GM23338 (cell line): ENCODE measurements at regions not wholly inside any gene's neighbourhood (a gene's known extent, or its start where the extent isn't known, plus 50 kb on each side); places are given as distances from the start of the nearest gene placed in this dataset.

Experiments
- CTCF ChIP-seq, 2 experiments: fragments of 200-600 bp in 1 of 2; sonication (generic) in 1 of 2; conservative IDR thresholded peaks; 2 replicates each; pipeline versions ENCODE4 v1.5.1 to v1.6.1; 2016 to 2017; ENCODE audit warnings: antibody characterized with exemption in 2 of 2, low read depth in 2 of 2, mild to moderate bottlenecking in 2 of 2, moderate library complexity in 1 of 2
- ETS1 ChIP-seq: IDR thresholded peaks from 2 replicates; pipeline ENCODE4 v1.6.1; 2016; ENCODE audit warnings: antibody characterized with exemption
- EZH2 ChIP-seq: fragments of 200-600 bp; sonication (generic); IDR thresholded peaks from one replicate; pipeline ENCODE4 v1.8.0; 2017; ENCODE audit warnings: antibody characterized with exemption, mild to moderate bottlenecking, low read depth; ENCODE audit not compliant: unreplicated experiment
- EZH2phosphoT487 ChIP-seq: fragments of 200-600 bp; sonication (generic); IDR thresholded peaks from one replicate; pipeline ENCODE4 v1.8.1; 2018; ENCODE audit warnings: antibody characterized with exemption; ENCODE audit not compliant: unreplicated experiment
- POLR2AphosphoS5 ChIP-seq: IDR thresholded peaks from 2 replicates; pipeline ENCODE4 v1.6.1; 2016; ENCODE audit warnings: antibody characterized with exemption, low read depth
- STAT1 ChIP-seq: IDR thresholded peaks from one replicate; pipeline ENCODE4 v1.6.1; 2016; ENCODE audit warnings: antibody characterized with exemption; ENCODE audit not compliant: unreplicated experiment
- ZNF331 ChIP-seq: fragments of 250-450 bp; sonication (Bioruptor Pico); IDR thresholded peaks from 2 replicates; pipeline ENCODE4 v1.5.0; 2020; ENCODE audit warnings: low read depth, mild to moderate bottlenecking, moderate library complexity
- ZNF462 ChIP-seq: fragments of 250-450 bp; sonication (Bioruptor Pico); IDR thresholded peaks from 2 replicates; pipeline ENCODE4 v1.5.0; 2020; ENCODE audit warnings: mild to moderate bottlenecking, moderate library complexity

GRCh38 chr1:221805121-221805520 is 63.2 kb upstream of the DUSP10 start:
- TF ChIP-seq CTCF (conservative IDR thresholded peaks at IDR 0.05; ENCODE audit: low read depth in 2 of 2): no peak
- TF ChIP-seq EZH2: no peak
- no peak for TF ChIP-seq POLR2AphosphoS5
- no peak for TF ChIP-seq ZNF331 (CRISPR knock-in tag)
- TF ChIP-seq ZNF462 (CRISPR knock-in tag): no peak
- TF ChIP-seq STAT1: no peak
- no peak for TF ChIP-seq EZH2phosphoT487
- no peak for TF ChIP-seq ETS1
